ENCODE measurements at regions not wholly inside any gene's neighbourhood (a gene's known extent, or its start where the extent isn't known, plus 50 kb on each side); places are given as distances from the start of the nearest gene placed in this dataset.

GRCh38 chr3:72008226-72008996 lies 223.5 kb upstream of the PROK2 start:
- TF ChIP-seq CTCF (IDR thresholded peaks at IDR 0.05), result no peak

GRCh38 chr3:72006631-72007556 lies 221.9 kb upstream of the PROK2 start:
- Histone ChIP-seq H3K4me1 (no peaks in the 10 kb centered on the region), H3K36me3 (no peaks in the 10 kb centered on the region), H3K27me3 (no peaks in the 10 kb centered on the region), H3K9me3 (no peaks in the 10 kb centered on the region), H3K4me3 (no peak overlapping the region), H3K27ac (no peak overlapping the region)
- TF ChIP-seq CTCF (IDR thresholded peaks at IDR 0.05), result no peak
- ATAC-seq (no peak), FAIRE-seq (no peak), DNase-seq (no peak)
- 84 to 90% methylated on average over 12 of the region's 12 CpGs for WGBS, 2 donors
- intact Hi-C loops (cut with DNase I), result no loop called here

More at GRCh38 chr3:72008226-72008996, 223.5 kb upstream of the PROK2 start:
- Histone ChIP-seq H3K36me3 (no peaks in the 10 kb centered on the region), H3K27me3 (no peaks in the 10 kb centered on the region), H3K4me3 (no peak overlapping the region), H3K4me1 (no peaks in the 10 kb centered on the region), H3K27ac (no peak overlapping the region), H3K9me3 (no peaks in the 10 kb centered on the region)
- FAIRE-seq (no peak), DNase-seq (no peak), ATAC-seq (peak in 2 of 4 donors; percentile 48 to 49)
- intact Hi-C loops (cut with DNase I), result no loop called here
- WGBS, 2 donors, result 82 to 85% methylated on average over 5 of the region's 5 CpGs

GRCh38 chr3:72004749-72005292 lies 219.9 kb upstream of the PROK2 start:
- Histone ChIP-seq H3K4me3 (no peak overlapping the region), H3K4me1 (no peaks in the 10 kb centered on the region), H3K36me3 (no peaks in the 10 kb centered on the region), H3K9me3 (no peaks in the 10 kb centered on the region), H3K27ac (no peak overlapping the region), H3K27me3 (no peaks in the 10 kb centered on the region)
- 87 to 92% methylated on average over 5 of the region's 5 CpGs for WGBS, 2 donors
- intact Hi-C loops (cut with DNase I), result no loop called here
- DNase-seq, result no peak
- TF ChIP-seq CTCF (IDR thresholded peaks at IDR 0.05), result no peak
- FAIRE-seq, result no peak
- ATAC-seq, result no peak

- TF ChIP-seq CTCF (IDR thresholded peaks at IDR 0.05), result no peak
- no peaks in the 10 kb centered on the region for H3K36me3 ChIP-seq
- no peaks in the 10 kb centered on the region for H3K27me3 ChIP-seq
- 63 to 75% methylated on average over 2 of the region's 2 CpGs for WGBS, 2 donors
- H3K27ac ChIP-seq, result no peak overlapping the region
- ATAC-seq (no peak), FAIRE-seq (no peak), DNase-seq (no peak)
- H3K9me3 ChIP-seq, result no peaks in the 10 kb centered on the region
- intact Hi-C loops (cut with DNase I), result no loop called here
- H3K4me3 ChIP-seq, result no peak overlapping the region
- no peaks in the 10 kb centered on the region for H3K4me1 ChIP-seq
These were observed 219.0 kb upstream of the PROK2 start for GRCh38 chr3:72003936-72004335.
